ENCODE measurements at regions not wholly inside any gene's neighbourhood (a gene's known extent, or its start where the extent isn't known, plus 50 kb on each side); places are given as distances from the start of the nearest gene placed in this dataset.

DNA sequence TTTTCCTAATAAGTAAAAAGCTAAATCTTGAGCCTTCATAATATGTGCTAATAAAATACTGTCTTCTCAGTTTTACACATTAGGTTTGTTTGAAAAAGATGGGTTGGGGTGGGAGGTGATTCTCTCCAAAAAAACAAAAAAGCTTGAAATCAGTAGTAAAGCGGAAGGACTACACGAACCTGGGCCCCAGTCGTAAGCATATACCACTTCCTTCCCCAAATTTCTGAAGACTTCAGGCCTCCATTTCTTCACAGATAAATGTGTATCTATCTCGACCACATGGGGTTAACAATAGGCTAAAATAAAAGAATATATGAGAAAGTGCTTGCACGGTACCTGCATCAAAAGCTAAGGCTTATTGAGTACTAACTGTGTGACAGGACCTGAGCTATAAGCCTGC, 51.6 kb upstream of the PAX2 start:
- in situ Hi-C loops (cut with MboI; ENCODE audit: low sequenced_read_pairs) = no loop called here
- POLR2A ChIA-PET (ENCODE audit: unreplicated experiment) = no interaction called here
- Histone ChIP-seq H2AFZ (replicated peaks; ENCODE audit: low read length, poor library complexity) (no peak overlapping the region), H2BK15ac (ENCODE audit: low read depth, low read length) (no peak overlapping the region), H3K4me3 (ENCODE audit: insufficient read depth, low read depth, low read length) (no peak overlapping the region), H3K36me3 (ENCODE audit: control insufficient read depth, insufficient read depth, low read length) (no peaks in the 10 kb centered on the region), H3K4ac (ENCODE audit: low read depth, low read length) (no peak overlapping the region), H3K9ac (ENCODE audit: low read depth, low read length) (no peak overlapping the region), H3K4me1 (ENCODE audit: control insufficient read depth, insufficient read depth, low read length) (no peaks in the 10 kb centered on the region), H3K23ac (ENCODE audit: low read depth, low read length) (no peak overlapping the region), H4K20me1 (ENCODE audit: insufficient read depth, low read length) (no peaks in the 10 kb centered on the region), H3K27me3 (ENCODE audit: control insufficient read depth, insufficient read depth, low read length) (peaks cover 15% of the 10 kb centered on the region), H3K9me1 (ENCODE audit: insufficient read depth, low read length) (no peaks in the 10 kb centered on the region), H2AK9ac (replicated peaks; ENCODE audit: low read depth, low read length, poor library complexity) (no peak overlapping the region), H3K18ac (ENCODE audit: low read depth, low read length) (no peak overlapping the region), H2AK5ac (ENCODE audit: low read depth, low read length) (no peak overlapping the region), H3K56ac (ENCODE audit: extremely low read depth, insufficient read depth, low read length) (no peak overlapping the region), H2BK5ac (ENCODE audit: low read depth, low read length, poor library complexity, severe bottlenecking) (no peak overlapping the region), H2BK20ac (ENCODE audit: low read depth, low read length) (no peak overlapping the region), H4K8ac (ENCODE audit: low read depth in 2 of 2, low read length in 2 of 2) (no peak overlapping the region), H4K5ac (ENCODE audit: low read depth, low read length) (no peak overlapping the region), H3K79me1 (ENCODE audit: low read depth in 1 of 2, low read length in 2 of 2) (no peaks in the 10 kb centered on the region), H4K91ac (ENCODE audit: insufficient read depth, low read depth, low read length) (no peak overlapping the region), H3K14ac (replicated peaks; ENCODE audit: low read depth, low read length) (no peak overlapping the region), H3K27ac (ENCODE audit: insufficient read depth, low read length) (no peak overlapping the region), H3K9me3 (ENCODE audit: control insufficient read depth, insufficient read depth, low read length) (no peaks in the 10 kb centered on the region), H3K4me2 (ENCODE audit: low read depth, low read length) (no peak overlapping the region), H2BK120ac (ENCODE audit: low read depth, low read length) (no peak overlapping the region)
- no peak for DNase-seq
- CTCF ChIA-PET = interaction anchor here (1.3 kb wide), 1 partner anchor 11 kb away, joined by 5 read pairs; no protein-coding TSS in a partner anchor
- ATAC-seq (ENCODE audit: low read depth) = no peak
- WGBS, 2 experiments (ENCODE audit: extremely low coverage in 2 of 2, insufficient read length in 1 of 2) = no CpG with 5 or more reads among the region's 5 CpGs
- BruUV-seq (replicated peaks) = no TSS peak
- TF ChIP-seq MAFK (IDR thresholded peaks at IDR 0.05; ENCODE audit: low read depth, low read length) (no peak), FOS (IDR thresholded peaks at IDR 0.05; ENCODE audit: low read depth, low read length) (no peak)
- intact Hi-C loops (cut with micrococcal nuclease) = no loop called here
- dilution Hi-C loops (cut with HindIII; ENCODE audit: low sequenced_read_pairs, unreplicated experiment) = no loop called here
